ENCODE measurements at regions not wholly inside any gene's neighbourhood (a gene's known extent, or its start where the extent isn't known, plus 50 kb on each side); places are given as distances from the start of the nearest gene placed in this dataset.
"Not testable (repeated sequence)": the region's sequence is repeated elsewhere in the genome, so short reads cannot be mapped to it uniquely, and the experiment has no call there.

GRCh38 chr1:146409116-146409801, 180.4 kb upstream of the NOTCH2NLA start:
- H3K4me3 ChIP-seq (IDR thresholded peaks at IDR 0.05; ENCODE audit: insufficient read depth, low read depth, low read length); H4K20me1 ChIP-seq (ENCODE audit: insufficient read depth); H3K79me2 ChIP-seq (ENCODE audit: insufficient read depth, low read depth); H3K36me3 ChIP-seq (ENCODE audit: insufficient read depth); H3K27me3 ChIP-seq (ENCODE audit: insufficient read depth, low read depth): not testable (repeated sequence)
- peak overlapping the region; percentile 72 for H3K9ac ChIP-seq
- peak overlapping the region; percentile 88 for H2AFZ ChIP-seq (ENCODE audit: low read depth)
- peak overlapping the region; percentile 75 for H3K27ac ChIP-seq
- H3K4me2 ChIP-seq = peak overlapping the region; percentile 95
- H3K4me1 ChIP-seq (ENCODE audit: low read depth, poor library complexity, severe bottlenecking) = peaks cover 37% of the 10 kb centered on the region

GRCh38 chr1:146401281-146401825, 172.5 kb upstream of the NOTCH2NLA start:
- H3K4me1 ChIP-seq (ENCODE audit: low read depth, poor library complexity, severe bottlenecking); H3K27me3 ChIP-seq (ENCODE audit: insufficient read depth, low read depth); H3K79me2 ChIP-seq (ENCODE audit: insufficient read depth, low read depth); H3K27ac ChIP-seq; H3K36me3 ChIP-seq (ENCODE audit: insufficient read depth); H4K20me1 ChIP-seq (ENCODE audit: insufficient read depth); H3K9ac ChIP-seq; H3K4me3 ChIP-seq (IDR thresholded peaks at IDR 0.05; ENCODE audit: insufficient read depth, low read depth, low read length): not testable (repeated sequence)
- 0 out of 2 replicates have a peak overlapping the region, but pooled peaks have one; percentile 9 for H3K4me2 ChIP-seq
- H2AFZ ChIP-seq (ENCODE audit: low read depth) = peak overlapping the region; percentile 53; the same call in 1 of the 2 replicates
- peak; percentile 80 for TF ChIP-seq CTCF (conservative IDR thresholded peaks at IDR 0.05; ENCODE audit: low read depth, low read length)

- H3K4me2 ChIP-seq; H3K27ac ChIP-seq; H3K27me3 ChIP-seq (ENCODE audit: insufficient read depth, low read depth); H3K4me1 ChIP-seq (ENCODE audit: low read depth, poor library complexity, severe bottlenecking); H3K4me3 ChIP-seq (IDR thresholded peaks at IDR 0.05; ENCODE audit: insufficient read depth, low read depth, low read length); H3K79me2 ChIP-seq (ENCODE audit: insufficient read depth, low read depth); H4K20me1 ChIP-seq (ENCODE audit: insufficient read depth); H3K36me3 ChIP-seq (ENCODE audit: insufficient read depth); H3K9ac ChIP-seq: not testable (repeated sequence)
- peak overlapping the region; percentile 53; the same call in 1 of the 2 replicates for H2AFZ ChIP-seq (ENCODE audit: low read depth)
Measured at GRCh38 chr1:146400173-146401121, 171.6 kb upstream of the NOTCH2NLA start.

- H3K4me3 ChIP-seq (IDR thresholded peaks at IDR 0.05; ENCODE audit: insufficient read depth, low read depth, low read length); H3K9ac ChIP-seq; H3K4me1 ChIP-seq (ENCODE audit: low read depth, poor library complexity, severe bottlenecking); H3K4me2 ChIP-seq; H3K27ac ChIP-seq; H4K20me1 ChIP-seq (ENCODE audit: insufficient read depth); H3K27me3 ChIP-seq (ENCODE audit: insufficient read depth, low read depth); H3K79me2 ChIP-seq (ENCODE audit: insufficient read depth, low read depth); H2AFZ ChIP-seq (ENCODE audit: low read depth); H3K36me3 ChIP-seq (ENCODE audit: insufficient read depth): not testable (repeated sequence)
Measured at GRCh38 chr1:146399225-146399624, 170.4 kb upstream of the NOTCH2NLA start.

- H3K9ac ChIP-seq; H4K20me1 ChIP-seq (ENCODE audit: insufficient read depth); H3K27me3 ChIP-seq (ENCODE audit: insufficient read depth, low read depth); H3K4me2 ChIP-seq; H3K79me2 ChIP-seq (ENCODE audit: insufficient read depth, low read depth); H3K4me3 ChIP-seq (IDR thresholded peaks at IDR 0.05; ENCODE audit: insufficient read depth, low read depth, low read length); H2AFZ ChIP-seq (ENCODE audit: low read depth); H3K27ac ChIP-seq; H3K36me3 ChIP-seq (ENCODE audit: insufficient read depth); H3K4me1 ChIP-seq (ENCODE audit: low read depth, poor library complexity, severe bottlenecking): not testable (repeated sequence)
Measured at GRCh38 chr1:146396801-146397200, 168.0 kb upstream of the NOTCH2NLA start.

- not testable (repeated sequence) for H3K36me3 ChIP-seq (ENCODE audit: insufficient read depth); H3K4me1 ChIP-seq (ENCODE audit: low read depth, poor library complexity, severe bottlenecking); H3K79me2 ChIP-seq (ENCODE audit: insufficient read depth, low read depth); H3K27me3 ChIP-seq (ENCODE audit: insufficient read depth, low read depth); H4K20me1 ChIP-seq (ENCODE audit: insufficient read depth); H3K27ac ChIP-seq; H2AFZ ChIP-seq (ENCODE audit: low read depth); H3K4me2 ChIP-seq; H3K4me3 ChIP-seq (IDR thresholded peaks at IDR 0.05; ENCODE audit: insufficient read depth, low read depth, low read length); H3K9ac ChIP-seq
Measured at GRCh38 chr1:146396242-146396641, 167.4 kb upstream of the NOTCH2NLA start.

- H3K36me3 ChIP-seq (ENCODE audit: insufficient read depth); H4K20me1 ChIP-seq (ENCODE audit: insufficient read depth); H3K27me3 ChIP-seq (ENCODE audit: insufficient read depth, low read depth); H2AFZ ChIP-seq (ENCODE audit: low read depth); H3K27ac ChIP-seq; H3K79me2 ChIP-seq (ENCODE audit: insufficient read depth, low read depth); H3K4me2 ChIP-seq; H3K4me1 ChIP-seq (ENCODE audit: low read depth, poor library complexity, severe bottlenecking); H3K9ac ChIP-seq; H3K4me3 ChIP-seq (IDR thresholded peaks at IDR 0.05; ENCODE audit: insufficient read depth, low read depth, low read length): not testable (repeated sequence)
Measured at GRCh38 chr1:146393796-146394195, 165.0 kb upstream of the NOTCH2NLA start.

- H3K4me2 ChIP-seq; H3K36me3 ChIP-seq (ENCODE audit: insufficient read depth); H4K20me1 ChIP-seq (ENCODE audit: insufficient read depth); H3K4me3 ChIP-seq (IDR thresholded peaks at IDR 0.05; ENCODE audit: insufficient read depth, low read depth, low read length); H3K27ac ChIP-seq; H3K79me2 ChIP-seq (ENCODE audit: insufficient read depth, low read depth); H3K27me3 ChIP-seq (ENCODE audit: insufficient read depth, low read depth); H2AFZ ChIP-seq (ENCODE audit: low read depth); H3K9ac ChIP-seq: not testable (repeated sequence)
- peaks cover 11% of the 10 kb centered on the region for H3K4me1 ChIP-seq (ENCODE audit: low read depth, poor library complexity, severe bottlenecking)
Measured at GRCh38 chr1:146393154-146393553, 164.3 kb upstream of the NOTCH2NLA start.

GRCh38 chr1:146389178-146389577, 160.4 kb upstream of the NOTCH2NLA start:
- not testable (repeated sequence) for H3K4me2 ChIP-seq

More at GRCh38 chr1:146389178-146389577, 160.4 kb upstream of the NOTCH2NLA start:
- not testable (repeated sequence) for H2AFZ ChIP-seq (ENCODE audit: low read depth); H3K9ac ChIP-seq; H3K4me3 ChIP-seq (IDR thresholded peaks at IDR 0.05; ENCODE audit: insufficient read depth, low read depth, low read length); H3K79me2 ChIP-seq (ENCODE audit: insufficient read depth, low read depth); H4K20me1 ChIP-seq (ENCODE audit: insufficient read depth); H3K27me3 ChIP-seq (ENCODE audit: insufficient read depth, low read depth); H3K36me3 ChIP-seq (ENCODE audit: insufficient read depth)
- H3K4me1 ChIP-seq (ENCODE audit: low read depth, poor library complexity, severe bottlenecking) = peaks cover 15% of the 10 kb centered on the region
- H3K27ac ChIP-seq = peak overlapping the region; percentile 96; the same call in 1 of the 2 replicates

Measured in KMS-11 (cell line).